ENCODE measurements at regions not wholly inside any gene's neighbourhood (a gene's known extent, or its start where the extent isn't known, plus 50 kb on each side); places are given as distances from the start of the nearest gene placed in this dataset.

DNA sequence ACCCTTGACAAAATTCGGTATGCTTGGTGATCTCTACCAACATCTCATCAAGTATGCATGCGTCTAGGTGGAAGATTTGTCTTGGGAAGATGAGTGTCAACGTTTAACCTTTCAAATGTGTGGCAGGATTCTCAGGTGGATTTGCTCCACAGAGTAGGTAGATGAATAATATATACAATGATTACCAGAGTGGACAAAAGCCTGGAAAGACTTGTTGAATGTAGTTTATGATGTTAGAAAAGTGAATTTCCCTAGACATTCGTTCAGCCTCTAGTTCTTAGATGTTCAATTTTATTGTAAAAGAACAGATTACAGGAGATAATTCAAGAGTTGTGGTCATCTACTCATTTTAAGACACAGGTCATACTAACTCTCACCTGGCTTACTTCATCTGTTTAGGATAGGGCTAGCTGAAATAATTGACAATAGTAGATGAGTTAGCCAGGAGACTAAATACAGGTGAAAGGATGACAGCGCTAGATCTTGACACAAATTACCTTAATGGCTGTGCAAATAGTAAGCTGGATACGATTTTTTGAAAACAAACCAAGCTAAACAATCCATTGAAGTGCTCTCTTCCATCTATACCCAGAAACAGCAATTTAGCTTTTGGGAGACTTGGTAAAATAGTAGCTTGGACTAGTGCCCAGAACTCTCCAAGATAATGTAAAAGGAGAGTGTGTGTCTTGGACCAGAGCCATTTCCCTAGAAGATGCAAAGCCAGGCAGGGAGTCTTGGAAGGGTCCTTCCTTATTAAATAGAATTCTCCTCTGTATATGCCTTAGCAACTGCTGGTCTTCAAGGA lies 168.0 kb downstream of the DACT1 start:
- TF ChIP-seq POLR2A (IDR thresholded peaks at IDR 0.05; ENCODE audit: low read depth, low read length): no peak
- TF ChIP-seq TAF1 (IDR thresholded peaks at IDR 0.05; ENCODE audit: low read depth, low read length): no peak
- no peak for TF ChIP-seq POLR2AphosphoS5 (IDR thresholded peaks at IDR 0.05; ENCODE audit: low read depth, low read length)
- no peak for TF ChIP-seq PAX5 (IDR thresholded peaks at IDR 0.05; ENCODE audit: insufficient read depth, low read length, severe bottlenecking)
- TF ChIP-seq SPI1 (IDR thresholded peaks at IDR 0.05; ENCODE audit: low read depth, low read length): no peak
